Caco-2 (cell line): ENCODE measurements at regions not wholly inside any gene's neighbourhood (a gene's known extent, or its start where the extent isn't known, plus 50 kb on each side); places are given as distances from the start of the nearest gene placed in this dataset.

Experiments
- BruUV-seq: library from RNA; stranded (reverse); fragments of 400-500 nt; replicated peaks from 2 replicates; lab custom pipeline; 2021; lab: Mats Ljungman, UMichigan
- CTCF ChIA-PET: fragments of 300-600 bp; sonication (Branson Sonifier 250); formaldehyde crosslinking; loops from one replicate; lab custom pipeline; 2022; ENCODE audit warnings: antibody characterized with exemption; lab: Charles Lee
- POLR2A ChIA-PET: fragments of 300-600 bp; sonication (Branson Sonifier 250); formaldehyde crosslinking; loops from one replicate; lab custom pipeline; 2022; ENCODE audit warnings: antibody characterized with exemption; lab: Charles Lee
- DNase-seq, 2 experiments: peaks; one replicate each; pipeline versions ENCODE4 v3.0.0 to v3.0.0-alpha.2; 2020 to 2022
- H3K27me3 ChIP-seq: replicated peaks from 2 replicates; pipeline ENCODE4 v1.6.0; 2011; ENCODE audit warnings: low read length; ENCODE audit not compliant: control insufficient read depth, insufficient read depth
- H3K36me3 ChIP-seq: 2 replicates; pipeline ENCODE4 v1.5.1; 2011; ENCODE audit warnings: low read length; ENCODE audit not compliant: control insufficient read depth, insufficient read depth
- H3K4me1 ChIP-seq: fragments of 250-450 bp; sonication (Bioruptor Pico); 2 replicates; pipeline ENCODE4 v1.5.1; 2020; ENCODE audit warnings: mild to moderate bottlenecking
- H3K4me3 ChIP-seq: 2 replicates; pipeline ENCODE4 v1.5.1; 2011; ENCODE audit warnings: low read depth, mild to moderate bottlenecking, control low read depth, low read length
- H3K9me3 ChIP-seq: fragments of 250-450 bp; sonication (Bioruptor Pico); 2 replicates; pipeline ENCODE4 v1.5.1; 2020; ENCODE audit warnings: mild to moderate bottlenecking, moderate library complexity
- H3K27ac Mint-ChIP-seq: one replicate; pipeline ENCODE4 v1.8.0; 2022; ENCODE audit warnings: mixed read lengths; ENCODE audit not compliant: unreplicated experiment
- H3K27me3 Mint-ChIP-seq: one replicate; pipeline ENCODE4 v1.8.0; 2022; ENCODE audit warnings: mixed read lengths; ENCODE audit not compliant: insufficient read depth, unreplicated experiment
- H3K36me3 Mint-ChIP-seq: one replicate; pipeline ENCODE4 v1.8.0; 2022; ENCODE audit warnings: mild to moderate bottlenecking, mixed read lengths; ENCODE audit not compliant: insufficient read depth, unreplicated experiment
- H3K4me1 Mint-ChIP-seq: one replicate; pipeline ENCODE4 v1.8.0; 2022; ENCODE audit warnings: low read depth, mixed read lengths; ENCODE audit not compliant: unreplicated experiment
- H3K4me3 Mint-ChIP-seq: one replicate; pipeline ENCODE4 v1.8.0; 2022; ENCODE audit warnings: mild to moderate bottlenecking, moderate library complexity, mixed read lengths; ENCODE audit not compliant: unreplicated experiment
- H3K9me3 Mint-ChIP-seq: one replicate; pipeline ENCODE4 v1.8.0; 2022; ENCODE audit warnings: mixed read lengths; ENCODE audit not compliant: unreplicated experiment
- CTCF ChIP-seq, 2 experiments: fragments of 200-600 bp in 1 of 2; IDR thresholded peaks; 1 replicate in 1 of 2; 2 replicates in 1 of 2; pipeline versions ENCODE4 v1.5.1 to v1.8.0; 2011 to 2022; ENCODE audit warnings: antibody characterized with exemption in 1 of 2, control low read depth in 1 of 2, inconsistent platforms in 1 of 2, low read depth in 1 of 2, low read length in 1 of 2, mild to moderate bottlenecking in 1 of 2, moderate library complexity in 1 of 2; ENCODE audit not compliant: insufficient read depth in 1 of 2, severe bottlenecking in 1 of 2, unreplicated experiment in 1 of 2
- intact Hi-C: fragments of 100-400 bp; cut with micrococcal nuclease; formaldehyde crosslinking; loops from one replicate; pipeline ENCODE4 v1.10.0; 2022; ENCODE audit not compliant: unreplicated experiment

GRCh38 chr9:79812099-79812498, 240.3 kb downstream of the TLE4 start:
- no peak overlapping the region for H3K4me3 ChIP-seq
- no peaks in the 10 kb centered on the region for H3K36me3 ChIP-seq
- ChIA-PET POLR2A (no interaction called here), CTCF (no interaction called here)
- no peaks in the 10 kb centered on the region for H3K9me3 ChIP-seq
- intact Hi-C loops: no loop called here
- TF ChIP-seq CTCF (IDR thresholded peaks at IDR 0.05; ENCODE audit: insufficient read depth in 1 of 2, low read depth in 1 of 2, low read length in 1 of 2, severe bottlenecking in 1 of 2, unreplicated experiment in 1 of 2): no peak
- H3K9me3 Mint-ChIP-seq: no peaks in the 10 kb centered on the region
- no TSS peak for BruUV-seq
- no peak overlapping the region for H3K27ac Mint-ChIP-seq
- no peaks in the 10 kb centered on the region for H3K36me3 Mint-ChIP-seq
- no peaks in the 10 kb centered on the region for H3K4me1 ChIP-seq
- no peak overlapping the region for H3K4me3 Mint-ChIP-seq
- H3K4me1 Mint-ChIP-seq: no peaks in the 10 kb centered on the region
- no peaks in the 10 kb centered on the region for H3K27me3 ChIP-seq
- no peaks in the 10 kb centered on the region for H3K27me3 Mint-ChIP-seq
- DNase-seq: no peak

- TF ChIP-seq CTCF (IDR thresholded peaks at IDR 0.05; ENCODE audit: insufficient read depth in 1 of 2, low read depth in 1 of 2, low read length in 1 of 2, severe bottlenecking in 1 of 2, unreplicated experiment in 1 of 2): no peak
- H3K4me3 ChIP-seq: no peak overlapping the region
- ChIA-PET POLR2A (interaction anchor here (0.7 kb wide), 1 partner anchor 238 kb away, joined by 3 read pairs; the partner anchor contains the start of gene TLE4), CTCF (no interaction called here)
- H3K9me3 ChIP-seq: no peaks in the 10 kb centered on the region
- H3K9me3 Mint-ChIP-seq: no peaks in the 10 kb centered on the region
- no peaks in the 10 kb centered on the region for H3K27me3 ChIP-seq
- intact Hi-C loops: no loop called here
- no peaks in the 10 kb centered on the region for H3K4me1 Mint-ChIP-seq
- no peak for DNase-seq
- BruUV-seq: no TSS peak
- H3K36me3 Mint-ChIP-seq: no peaks in the 10 kb centered on the region
- H3K27ac Mint-ChIP-seq: no peak overlapping the region
- H3K27me3 Mint-ChIP-seq: no peaks in the 10 kb centered on the region
- no peaks in the 10 kb centered on the region for H3K36me3 ChIP-seq
- H3K4me1 ChIP-seq: no peaks in the 10 kb centered on the region
- no peak overlapping the region for H3K4me3 Mint-ChIP-seq
Observed at GRCh38 chr9:79809931-79810330, 238.2 kb downstream of the TLE4 start.

GRCh38 chr9:79809316-79809876, 237.6 kb downstream of the TLE4 start:
- no peaks in the 10 kb centered on the region for H3K27me3 Mint-ChIP-seq
- no peaks in the 10 kb centered on the region for H3K27me3 ChIP-seq
- no peak overlapping the region for H3K4me3 Mint-ChIP-seq
- ChIA-PET CTCF (no interaction called here), POLR2A (interaction anchor here (0.7 kb wide), 1 partner anchor 238 kb away, joined by 3 read pairs; the partner anchor contains the start of gene TLE4)
- H3K9me3 ChIP-seq: no peaks in the 10 kb centered on the region
- no peak overlapping the region for H3K4me3 ChIP-seq
- no peaks in the 10 kb centered on the region for H3K36me3 Mint-ChIP-seq
- TF ChIP-seq CTCF (IDR thresholded peaks at IDR 0.05; ENCODE audit: insufficient read depth in 1 of 2, low read depth in 1 of 2, low read length in 1 of 2, severe bottlenecking in 1 of 2, unreplicated experiment in 1 of 2): no peak
- no peaks in the 10 kb centered on the region for H3K36me3 ChIP-seq
- BruUV-seq: no TSS peak
- no peaks in the 10 kb centered on the region for H3K4me1 ChIP-seq
- intact Hi-C loops: no loop called here
- peak in 1 of 2 experiments; percentile 0 for DNase-seq
- H3K9me3 Mint-ChIP-seq: no peaks in the 10 kb centered on the region
- no peak overlapping the region for H3K27ac Mint-ChIP-seq
- no peaks in the 10 kb centered on the region for H3K4me1 Mint-ChIP-seq
